ENCODE measurements at regions not wholly inside any gene's neighbourhood (a gene's known extent, or its start where the extent isn't known, plus 50 kb on each side); places are given as distances from the start of the nearest gene placed in this dataset.

DNA sequence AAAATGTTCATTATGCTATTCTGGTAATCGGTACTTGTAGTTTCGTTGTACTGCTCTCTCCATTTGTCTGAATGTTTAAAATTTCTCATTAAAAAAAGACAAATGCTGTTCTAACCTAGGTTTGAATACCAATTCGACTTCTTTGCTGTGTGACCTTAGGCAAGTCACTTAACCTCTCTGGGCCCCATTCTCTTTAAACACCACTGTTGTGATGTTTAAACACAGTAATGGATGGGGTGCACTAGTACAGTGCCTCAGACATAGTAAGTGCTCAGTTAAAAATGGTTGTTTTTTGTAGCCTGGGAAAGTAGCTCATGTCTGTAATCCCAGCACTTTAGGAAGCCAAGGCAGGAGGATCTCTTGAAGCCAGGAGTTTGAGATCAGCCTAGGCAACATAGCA is 138.5 kb downstream of the MRPL14 start:
- no TSS peak for BruUV-seq (replicated peaks)
- Histone ChIP-seq H3K4me3 (replicated peaks in 1 of 3; ENCODE audit: insufficient read depth in 1 of 3, low read depth in 2 of 3, low read length in 3 of 3) (no peak overlapping the region), H3K9ac (ENCODE audit: insufficient read depth, low read depth, low read length) (no peak overlapping the region), H3K79me2 (ENCODE audit: insufficient read depth, low read length) (no peaks in the 10 kb centered on the region), H4K20me1 (ENCODE audit: insufficient read depth, low read length) (no peaks in the 10 kb centered on the region), H3K9me3 (ENCODE audit: low read length) (no peaks in the 10 kb centered on the region), H3K36me3 (replicated peaks in 1 of 2; ENCODE audit: control insufficient read depth in 1 of 2, insufficient read depth in 2 of 2, low read length in 2 of 2) (no peaks in the 10 kb centered on the region), H3K4me2 (ENCODE audit: low read depth, low read length) (no peak overlapping the region), H3K4me1 (ENCODE audit: insufficient read depth, low read length) (peaks cover 93% of the 10 kb centered on the region), H2AFZ (ENCODE audit: low read length) (no peak overlapping the region), H3K27me3 (ENCODE audit: control insufficient read depth in 1 of 2, insufficient read depth in 2 of 2, low read length in 2 of 2) (peaks cover 17 to 49% of the 10 kb centered on the region in 2 experiments), H3K27ac (ENCODE audit: extremely low read length, insufficient read depth, low read length) (no peak overlapping the region)
- DNase-seq (ENCODE audit: low spot score) (no peak), ATAC-seq (no peak), FAIRE-seq (no peak)
- ChIA-PET POLR2A (no interaction called here), CTCF (ENCODE audit: low intra/inter-chr PET ratio, low total read pairs) (no interaction called here)
- TF ChIP-seq ZNF768 (CRISPR knock-in tag; IDR thresholded peaks at IDR 0.05) = peak; percentile 87; the same call in 1 of the 2 replicates
- no peak for TF ChIP-seq NCOA1 (CRISPR knock-in tag; IDR thresholded peaks at IDR 0.05)
- no peak for TF ChIP-seq NFE2L2 (IDR thresholded peaks at IDR 0.05; ENCODE audit: low read length)
- TF ChIP-seq, protein P1, sequence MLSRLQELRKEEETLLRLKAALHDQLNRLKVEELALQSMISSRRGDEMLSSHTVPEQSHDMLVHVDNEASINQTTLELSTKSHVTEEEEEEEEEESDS (CRISPR knock-in tag; IDR thresholded peaks at IDR 0.05; ENCODE audit: borderline replicate concordance) = no peak
- no peak for TF ChIP-seq TBX2 (CRISPR knock-in tag; IDR thresholded peaks at IDR 0.05; ENCODE audit: borderline replicate concordance)
- no peak for TF ChIP-seq MTF1 (CRISPR knock-in tag; IDR thresholded peaks at IDR 0.05)
- TF ChIP-seq EP300 (IDR thresholded peaks at IDR 0.05; ENCODE audit: low read depth in 2 of 2, low read length in 2 of 2) = no peak
- TF ChIP-seq EP300 (CRISPR knock-in tag; IDR thresholded peaks at IDR 0.05; ENCODE audit: borderline replicate concordance) = no peak
- TF ChIP-seq KDM1A (CRISPR knock-in tag; IDR thresholded peaks at IDR 0.05) = peak; percentile 65
- peak; percentile 72 for TF ChIP-seq ZFP36 (IDR thresholded peaks at IDR 0.05; ENCODE audit: borderline replicate concordance, low read depth, low read length, partially characterized antibody)
- TF ChIP-seq, protein P2, sequence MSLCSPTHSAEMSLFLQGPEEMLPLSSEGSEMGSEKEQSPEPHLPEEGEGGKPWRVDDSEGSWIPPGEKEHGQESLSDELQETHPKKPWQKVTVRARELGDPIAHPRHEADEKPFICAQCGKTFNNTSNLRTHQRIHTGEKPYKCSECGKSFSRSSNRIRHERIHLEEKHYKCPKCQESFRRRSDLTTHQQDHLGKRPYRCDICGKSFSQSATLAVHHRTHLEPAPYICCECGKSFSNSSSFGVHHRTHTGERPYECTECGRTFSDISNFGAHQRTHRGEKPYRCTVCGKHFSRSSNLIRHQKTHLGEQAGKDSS (CRISPR knock-in tag; IDR thresholded peaks at IDR 0.05; ENCODE audit: borderline replicate concordance, low read depth) = no peak
- TF ChIP-seq ZNF652 (CRISPR knock-in tag; IDR thresholded peaks at IDR 0.05; ENCODE audit: borderline replicate concordance, low read depth) = no peak
- TF ChIP-seq SMC3 (IDR thresholded peaks at IDR 0.05; ENCODE audit: low read length) = no peak
- TF ChIP-seq CCAR2 (optimal IDR thresholded peaks at IDR 0.05; ENCODE audit: low read depth, low read length) = no peak
- TF ChIP-seq, protein P3, sequence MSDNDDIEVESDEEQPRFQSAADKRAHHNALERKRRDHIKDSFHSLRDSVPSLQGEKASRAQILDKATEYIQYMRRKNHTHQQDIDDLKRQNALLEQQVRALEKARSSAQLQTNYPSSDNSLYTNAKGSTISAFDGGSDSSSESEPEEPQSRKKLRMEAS (IDR thresholded peaks at IDR 0.05) = no peak
- no peak for TF ChIP-seq ZBTB7B (CRISPR knock-in tag; IDR thresholded peaks at IDR 0.05)
- TF ChIP-seq SAFB2 (CRISPR knock-in tag; IDR thresholded peaks at IDR 0.05; ENCODE audit: borderline replicate concordance, low read depth) = no peak
- TF ChIP-seq ZMYM3 (CRISPR knock-in tag; IDR thresholded peaks at IDR 0.05) = peak; percentile 76
- TF ChIP-seq RCOR2 (CRISPR knock-in tag; IDR thresholded peaks at IDR 0.05) = peak; percentile 43; the same call in 1 of the 2 replicates
- no peak for TF ChIP-seq ZNF446 (CRISPR knock-in tag; IDR thresholded peaks at IDR 0.05)
- 0 out of 2 replicates have a peak, but pooled peaks have one; percentile 12 for TF ChIP-seq SOX13 (IDR thresholded peaks at IDR 0.05)
- no peak for TF ChIP-seq SOX13 (CRISPR knock-in tag; conservative IDR thresholded peaks at IDR 0.05 in 1 of 2, IDR thresholded peaks at IDR 0.05 in 1 of 2)
- TF ChIP-seq ZNF451 (CRISPR knock-in tag; IDR thresholded peaks at IDR 0.05) = no peak
- TF ChIP-seq ZBTB3 (CRISPR knock-in tag; IDR thresholded peaks at IDR 0.05; ENCODE audit: borderline replicate concordance, low read depth) = no peak
- intact Hi-C loops (cut with micrococcal nuclease; ENCODE audit: unreplicated experiment) = no loop called here
- in situ Hi-C loops (cut with HindIII; ENCODE audit: extremely low pct_ligation_motif_present, low pct_unique_long_range_greater_than_20kb) = no loop called here
- WGBS (ENCODE audit: low lambda C conversion rate) = 49% methylated on average over 3 of the region's 3 CpGs
